Ramos (cell line): ENCODE measurements at regions not wholly inside any gene's neighbourhood (a gene's known extent, or its start where the extent isn't known, plus 50 kb on each side); places are given as distances from the start of the nearest gene placed in this dataset.

Source experiments
- in situ Hi-C: fragments of 300-500 bp; cut with MboI; formaldehyde crosslinking; loops from one replicate; pipeline ENCODE4 v1.14.3; 2022; ENCODE audit warnings: low sequenced_read_pairs; ENCODE audit not compliant: unreplicated experiment

GRCh38 chr15:94066046-94066445, 165.3 kb upstream of the MCTP2 start:
- in situ Hi-C loops = no loop called here

- in situ Hi-C loops = no loop called here
Measured at GRCh38 chr15:94064676-94065313, 166.6 kb upstream of the MCTP2 start.

- in situ Hi-C loops = no loop called here
Measured at GRCh38 chr15:94061041-94061440, 170.3 kb upstream of the MCTP2 start.

GRCh38 chr15:94059013-94059587, 172.3 kb upstream of the MCTP2 start:
- in situ Hi-C loops = no loop called here

- in situ Hi-C loops = no loop called here
Measured at GRCh38 chr15:94057305-94057704, 174.1 kb upstream of the MCTP2 start.

GRCh38 chr15:94056314-94056713, 175.0 kb upstream of the MCTP2 start:
- in situ Hi-C loops = no loop called here

GRCh38 chr15:94053626-94054025, 177.7 kb upstream of the MCTP2 start:
- in situ Hi-C loops = no loop called here

- in situ Hi-C loops = no loop called here
Measured at GRCh38 chr15:94052711-94053110, 178.7 kb upstream of the MCTP2 start.

- in situ Hi-C loops = no loop called here
Measured at GRCh38 chr15:94047566-94047965, 183.8 kb upstream of the MCTP2 start.

- in situ Hi-C loops = no loop called here
Measured at GRCh38 chr15:94042180-94042928, 189.0 kb upstream of the MCTP2 start.

GRCh38 chr15:94041746-94042145, 189.6 kb upstream of the MCTP2 start:
- in situ Hi-C loops = no loop called here

- in situ Hi-C loops = no loop called here
Measured at GRCh38 chr15:94040541-94041248, 190.7 kb upstream of the MCTP2 start.

GRCh38 chr15:94036156-94036555, 195.2 kb upstream of the MCTP2 start:
- in situ Hi-C loops = no loop called here

- in situ Hi-C loops = no loop called here
Measured at GRCh38 chr15:94033683-94034020, 197.7 kb upstream of the MCTP2 start.

GRCh38 chr15:94033014-94033682, 198.2 kb upstream of the MCTP2 start:
- in situ Hi-C loops = no loop called here

GRCh38 chr15:94032571-94032970, 198.8 kb upstream of the MCTP2 start:
- in situ Hi-C loops = no loop called here

- in situ Hi-C loops = no loop called here
Measured at GRCh38 chr15:94031072-94031471, 200.3 kb upstream of the MCTP2 start.

GRCh38 chr15:94029495-94029894, 201.9 kb upstream of the MCTP2 start:
- in situ Hi-C loops = no loop called here

- in situ Hi-C loops = no loop called here
Measured at GRCh38 chr15:94028809-94029208, 202.6 kb upstream of the MCTP2 start.

- in situ Hi-C loops = no loop called here
Measured at GRCh38 chr15:94028121-94028520, 203.2 kb upstream of the MCTP2 start.

GRCh38 chr15:94027581-94027980, 203.8 kb upstream of the MCTP2 start:
- in situ Hi-C loops = no loop called here
